VCaP (cell line): ENCODE measurements at regions not wholly inside any gene's neighbourhood (a gene's known extent, or its start where the extent isn't known, plus 50 kb on each side); places are given as distances from the start of the nearest gene placed in this dataset.
"Not testable (repeated sequence)": the region's sequence is repeated elsewhere in the genome, so short reads cannot be mapped to it uniquely, and the experiment has no call there.

ENCODE experiments used
- H3K27ac ChIP-seq: fragments of 450-650 bp; 2 replicates; pipeline ENCODE4 v1.5.1; 2017
- TF ChIP-seq, protein P1 (sequence below): fragments of 450-650 bp; conservative IDR thresholded peaks from 2 replicates; pipeline ENCODE4 v1.5.1; 2017; ENCODE audit warnings: mild to moderate bottlenecking, moderate library complexity

DNA sequence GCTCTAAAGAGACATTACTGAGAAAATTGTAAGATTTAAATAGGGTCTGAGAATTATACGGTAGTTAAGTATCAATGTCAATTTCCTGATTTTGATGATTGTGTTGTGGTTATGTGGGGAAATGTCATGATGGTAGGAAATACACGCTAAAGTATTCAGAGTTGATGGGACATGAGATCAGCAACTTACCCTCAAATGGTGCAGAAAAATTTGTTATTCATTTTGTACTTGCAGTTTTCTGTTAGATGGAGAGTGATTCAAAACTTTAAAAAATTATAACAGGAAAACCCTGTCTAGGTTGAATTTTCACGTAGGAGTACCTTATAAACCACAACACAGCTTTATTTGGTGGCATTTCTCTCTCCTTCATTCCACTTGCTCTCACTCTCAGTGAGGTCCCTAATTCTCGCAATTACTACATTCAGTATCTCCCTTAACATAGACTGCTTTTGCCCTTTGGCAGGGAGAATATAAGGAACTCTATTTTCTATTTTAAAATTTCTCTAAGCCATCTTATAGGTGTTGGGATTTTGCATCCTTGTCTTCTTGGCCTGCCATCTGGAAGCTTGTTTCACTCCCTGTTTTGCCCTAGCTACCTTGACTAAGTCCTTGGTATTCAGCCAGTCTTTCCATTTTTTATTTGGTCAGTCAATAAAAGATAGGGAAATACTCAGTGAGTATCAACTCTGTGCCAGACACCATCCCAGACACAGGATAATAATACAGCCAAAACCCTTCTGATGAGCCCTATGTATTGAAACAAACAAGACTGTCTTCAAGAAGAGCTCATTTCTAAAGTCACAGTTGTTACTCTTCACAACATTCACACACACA is 550.6 kb upstream of the ACVR2A start:
- H3K27ac ChIP-seq, result no peak overlapping the region
- TF ChIP-seq, protein P1, sequence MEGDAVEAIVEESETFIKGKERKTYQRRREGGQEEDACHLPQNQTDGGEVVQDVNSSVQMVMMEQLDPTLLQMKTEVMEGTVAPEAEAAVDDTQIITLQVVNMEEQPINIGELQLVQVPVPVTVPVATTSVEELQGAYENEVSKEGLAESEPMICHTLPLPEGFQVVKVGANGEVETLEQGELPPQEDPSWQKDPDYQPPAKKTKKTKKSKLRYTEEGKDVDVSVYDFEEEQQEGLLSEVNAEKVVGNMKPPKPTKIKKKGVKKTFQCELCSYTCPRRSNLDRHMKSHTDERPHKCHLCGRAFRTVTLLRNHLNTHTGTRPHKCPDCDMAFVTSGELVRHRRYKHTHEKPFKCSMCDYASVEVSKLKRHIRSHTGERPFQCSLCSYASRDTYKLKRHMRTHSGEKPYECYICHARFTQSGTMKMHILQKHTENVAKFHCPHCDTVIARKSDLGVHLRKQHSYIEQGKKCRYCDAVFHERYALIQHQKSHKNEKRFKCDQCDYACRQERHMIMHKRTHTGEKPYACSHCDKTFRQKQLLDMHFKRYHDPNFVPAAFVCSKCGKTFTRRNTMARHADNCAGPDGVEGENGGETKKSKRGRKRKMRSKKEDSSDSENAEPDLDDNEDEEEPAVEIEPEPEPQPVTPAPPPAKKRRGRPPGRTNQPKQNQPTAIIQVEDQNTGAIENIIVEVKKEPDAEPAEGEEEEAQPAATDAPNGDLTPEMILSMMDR, result no peak

DNA sequence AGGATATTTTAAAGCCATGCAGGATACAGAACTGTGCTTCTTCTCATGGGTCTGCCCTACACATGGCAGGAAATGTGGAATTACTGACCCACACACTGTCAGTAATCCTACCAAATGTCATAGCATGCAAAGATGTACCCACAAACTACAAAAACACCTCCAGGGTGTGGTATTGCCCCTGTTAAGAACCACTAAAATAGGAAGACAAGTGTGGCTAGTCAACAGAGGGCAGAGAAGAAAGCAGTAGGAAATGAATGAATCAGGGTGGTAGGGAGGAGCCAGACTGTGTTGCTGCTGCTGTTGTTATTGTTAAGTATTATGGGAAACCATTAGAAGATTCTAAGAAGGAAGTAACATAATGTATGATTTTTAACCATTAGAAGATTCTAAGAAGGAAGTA is 556.7 kb upstream of the ACVR2A start:
- TF ChIP-seq, protein P1, result no peak
- H3K27ac ChIP-seq, result no peak overlapping the region

DNA sequence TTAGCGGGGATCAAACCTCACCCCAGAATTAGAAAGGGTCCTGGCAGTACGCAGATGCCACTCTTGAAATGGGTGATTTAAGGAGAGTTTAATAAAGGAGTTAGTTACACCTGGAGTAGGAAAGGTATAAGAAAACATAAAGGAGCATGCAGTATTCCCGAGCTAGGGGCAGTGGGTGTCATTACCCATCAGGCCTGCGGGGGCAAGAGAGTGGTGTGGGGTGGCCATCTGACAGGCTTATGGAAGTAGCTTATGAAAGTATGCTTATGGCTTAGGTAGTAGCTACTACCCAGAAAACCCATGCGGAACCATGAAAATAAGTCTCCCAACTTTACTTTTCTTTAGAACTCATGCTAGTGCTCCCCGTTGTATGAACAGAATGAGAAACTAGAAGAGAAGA is 568.9 kb upstream of the ACVR2A start:
- no peak overlapping the region for H3K27ac ChIP-seq
- TF ChIP-seq, protein P1, result no peak

DNA sequence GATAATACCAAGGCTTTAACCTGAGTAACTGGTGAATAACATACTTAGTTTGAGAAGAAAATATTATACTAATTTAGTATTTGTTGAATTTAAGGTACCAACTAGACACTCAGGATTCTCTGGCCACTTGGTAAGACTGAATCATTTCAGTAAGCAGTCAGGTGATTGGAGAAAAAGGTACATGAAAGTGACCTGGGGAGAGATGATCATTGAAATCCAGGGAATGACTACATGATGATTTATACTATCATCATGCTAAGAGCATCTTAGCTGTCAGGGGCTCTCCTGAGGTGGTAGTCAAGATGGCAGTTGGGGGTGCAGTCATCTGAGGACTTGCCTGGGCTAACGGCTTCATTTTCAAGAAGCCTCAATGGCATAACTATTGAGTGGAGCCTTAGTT is 571.2 kb upstream of the ACVR2A start:
- TF ChIP-seq, protein P1, result no peak
- no peak overlapping the region for H3K27ac ChIP-seq

DNA sequence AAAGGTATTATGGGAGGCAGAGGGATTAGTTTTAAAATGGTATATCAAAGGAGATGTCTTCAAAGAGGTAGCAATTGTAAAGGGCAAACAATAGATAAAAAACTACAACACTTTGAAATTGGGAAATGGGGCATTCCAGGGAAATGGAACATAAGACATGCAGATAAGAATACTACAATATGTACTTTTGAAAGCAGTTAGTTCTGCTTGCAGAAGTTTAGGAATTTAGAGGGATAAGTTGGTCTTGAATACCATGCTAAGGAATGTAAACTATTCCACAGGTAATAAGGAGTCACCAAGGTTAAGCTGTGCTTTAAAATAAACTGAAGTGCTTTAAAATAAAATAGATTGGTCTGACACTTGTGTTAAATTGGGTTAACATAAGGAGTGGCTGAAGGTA is 571.7 kb upstream of the ACVR2A start:
- TF ChIP-seq, protein P1, result no peak
- no peak overlapping the region for H3K27ac ChIP-seq

DNA sequence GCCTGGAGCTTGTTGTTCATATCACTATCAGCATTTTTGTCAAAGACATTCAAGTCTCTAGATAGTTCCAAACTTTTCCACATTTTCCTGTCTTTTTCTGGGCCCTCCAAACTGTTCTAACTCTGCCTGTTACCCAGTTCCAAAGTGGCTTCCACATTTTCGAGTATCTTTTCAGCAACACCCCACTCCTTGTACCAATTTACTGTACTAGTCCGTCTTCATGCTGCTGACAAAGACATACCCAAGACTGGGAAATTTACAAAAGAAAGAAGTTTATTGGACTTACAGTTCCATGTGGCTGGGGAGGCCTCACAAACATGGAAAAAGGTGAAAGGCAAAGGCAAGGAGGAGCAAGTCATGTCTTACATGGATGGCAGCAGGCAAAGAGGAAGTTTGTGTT is 575.2 kb upstream of the ACVR2A start:
- not testable (repeated sequence) for H3K27ac ChIP-seq

DNA sequence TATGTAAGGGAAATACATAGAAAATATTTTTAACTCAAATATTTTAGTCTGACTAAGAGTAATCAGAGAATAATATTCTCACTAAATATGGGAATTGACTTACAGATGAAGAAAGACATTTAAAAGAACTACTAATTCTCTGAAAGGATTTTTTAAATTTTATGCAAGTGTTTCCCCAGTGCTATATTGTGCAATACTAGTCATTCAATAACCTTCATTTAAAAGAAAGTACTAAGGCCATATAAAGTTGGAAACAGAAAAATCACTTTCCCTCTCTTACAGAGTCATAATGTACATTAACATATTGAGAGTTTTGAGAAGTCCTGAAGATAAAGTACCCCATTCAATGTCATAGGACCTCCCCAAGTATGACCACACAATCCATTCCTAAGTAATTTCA is 584.6 kb upstream of the ACVR2A start:
- no peak overlapping the region for H3K27ac ChIP-seq
- TF ChIP-seq, protein P1, result no peak

DNA sequence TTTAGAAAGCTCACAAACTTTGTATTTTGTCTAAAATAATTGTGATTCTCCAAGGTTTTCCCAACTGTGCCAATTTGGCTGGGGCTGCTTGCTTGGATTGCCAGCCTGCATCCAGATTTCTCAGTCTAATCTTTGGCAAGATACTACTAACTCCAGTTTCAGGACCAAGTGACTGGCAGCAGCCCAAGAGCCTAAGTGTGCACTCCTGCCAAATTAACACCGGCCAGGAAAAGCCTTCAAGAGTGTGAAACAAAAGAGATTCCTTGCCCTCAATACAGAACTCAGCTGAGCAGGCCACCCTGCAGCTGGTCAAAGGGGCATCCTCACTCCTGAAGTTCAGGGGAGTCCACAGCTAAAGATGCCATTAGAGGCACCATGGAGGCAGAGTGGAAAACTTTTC is 589.0 kb upstream of the ACVR2A start:
- TF ChIP-seq, protein P1, result no peak

More for the DNA sequence above, 589.0 kb upstream of the ACVR2A start:
- H3K27ac ChIP-seq, result no peak overlapping the region
